Choroid plexus epithelial cell (primary cell): ENCODE measurements at regions not wholly inside any gene's neighbourhood (a gene's known extent, or its start where the extent isn't known, plus 50 kb on each side); places are given as distances from the start of the nearest gene placed in this dataset.

Experiments
- DNase-seq: peaks from one replicate; pipeline ENCODE4 v3.0.0-alpha.2; 2010; ENCODE audit warnings: low read depth
- H3K4me3 ChIP-seq: 2 replicates; pipeline ENCODE4 v1.5.1; 2011; ENCODE audit warnings: low read depth, mild to moderate bottlenecking, control low read depth, low read length, moderate library complexity
- TF ChIP-seq, protein P1 (sequence below): conservative IDR thresholded peaks from 2 replicates; pipeline ENCODE4 v1.5.1; 2011; ENCODE audit warnings: low read depth, mild to moderate bottlenecking, control low read depth, inconsistent platforms, low read length, moderate library complexity

DNA sequence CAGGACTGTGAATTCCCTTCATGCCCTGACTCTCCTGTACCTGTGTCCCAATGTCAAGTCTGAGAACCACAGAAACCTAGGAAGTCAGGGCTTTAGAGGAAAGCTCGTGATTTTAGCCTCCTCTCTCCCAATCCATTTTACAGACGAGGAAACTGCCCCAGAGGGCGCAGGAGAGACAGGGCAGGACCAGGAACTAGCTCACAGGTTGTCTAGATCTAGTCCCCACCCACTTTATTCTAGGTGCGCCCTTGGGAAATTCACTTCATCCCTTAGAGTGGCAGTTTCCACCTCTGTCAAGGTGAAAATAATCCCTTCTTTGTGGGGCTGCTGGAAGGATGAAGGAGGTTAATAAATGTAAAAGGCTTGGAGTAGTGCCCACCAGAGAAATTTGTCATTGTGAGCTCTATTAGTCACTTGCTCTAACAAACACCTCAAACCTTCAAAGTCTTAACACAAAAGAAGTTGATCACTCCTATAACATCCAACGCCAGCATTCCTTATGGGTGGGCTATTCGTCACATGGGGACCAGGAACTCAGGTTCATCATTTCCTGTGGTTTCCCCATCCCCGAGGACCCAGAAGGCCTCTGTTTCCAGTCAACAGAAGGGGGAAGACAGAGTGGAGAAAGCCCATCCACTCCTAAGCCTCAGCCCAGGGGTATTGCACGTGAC lies 282.3 kb downstream of the XXYLT1 start:
- H3K4me3 ChIP-seq: no peak overlapping the region
- no peak for DNase-seq
- TF ChIP-seq, protein P1, sequence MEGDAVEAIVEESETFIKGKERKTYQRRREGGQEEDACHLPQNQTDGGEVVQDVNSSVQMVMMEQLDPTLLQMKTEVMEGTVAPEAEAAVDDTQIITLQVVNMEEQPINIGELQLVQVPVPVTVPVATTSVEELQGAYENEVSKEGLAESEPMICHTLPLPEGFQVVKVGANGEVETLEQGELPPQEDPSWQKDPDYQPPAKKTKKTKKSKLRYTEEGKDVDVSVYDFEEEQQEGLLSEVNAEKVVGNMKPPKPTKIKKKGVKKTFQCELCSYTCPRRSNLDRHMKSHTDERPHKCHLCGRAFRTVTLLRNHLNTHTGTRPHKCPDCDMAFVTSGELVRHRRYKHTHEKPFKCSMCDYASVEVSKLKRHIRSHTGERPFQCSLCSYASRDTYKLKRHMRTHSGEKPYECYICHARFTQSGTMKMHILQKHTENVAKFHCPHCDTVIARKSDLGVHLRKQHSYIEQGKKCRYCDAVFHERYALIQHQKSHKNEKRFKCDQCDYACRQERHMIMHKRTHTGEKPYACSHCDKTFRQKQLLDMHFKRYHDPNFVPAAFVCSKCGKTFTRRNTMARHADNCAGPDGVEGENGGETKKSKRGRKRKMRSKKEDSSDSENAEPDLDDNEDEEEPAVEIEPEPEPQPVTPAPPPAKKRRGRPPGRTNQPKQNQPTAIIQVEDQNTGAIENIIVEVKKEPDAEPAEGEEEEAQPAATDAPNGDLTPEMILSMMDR: no peak

DNA sequence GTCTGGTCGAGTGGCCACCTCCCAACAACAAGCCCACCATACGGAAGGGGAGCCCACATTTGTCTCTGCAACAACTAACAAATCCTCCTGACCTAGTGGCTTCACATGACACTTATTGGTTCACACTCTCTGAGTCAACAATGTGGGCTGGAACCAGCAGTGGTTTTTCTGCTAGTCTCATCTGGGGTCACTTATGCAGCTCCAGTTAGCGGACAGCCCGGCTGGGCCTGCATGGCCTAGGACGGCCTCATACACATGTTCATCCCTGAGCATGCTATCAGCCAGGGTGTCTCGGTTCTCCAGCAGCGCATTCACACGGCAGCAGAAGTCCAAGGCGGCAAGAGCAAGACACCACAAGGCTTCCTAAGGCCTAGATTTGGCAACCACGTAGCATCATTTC lies 281.7 kb downstream of the XXYLT1 start:
- no peak for DNase-seq
- TF ChIP-seq, protein P1: no peak

DNA sequence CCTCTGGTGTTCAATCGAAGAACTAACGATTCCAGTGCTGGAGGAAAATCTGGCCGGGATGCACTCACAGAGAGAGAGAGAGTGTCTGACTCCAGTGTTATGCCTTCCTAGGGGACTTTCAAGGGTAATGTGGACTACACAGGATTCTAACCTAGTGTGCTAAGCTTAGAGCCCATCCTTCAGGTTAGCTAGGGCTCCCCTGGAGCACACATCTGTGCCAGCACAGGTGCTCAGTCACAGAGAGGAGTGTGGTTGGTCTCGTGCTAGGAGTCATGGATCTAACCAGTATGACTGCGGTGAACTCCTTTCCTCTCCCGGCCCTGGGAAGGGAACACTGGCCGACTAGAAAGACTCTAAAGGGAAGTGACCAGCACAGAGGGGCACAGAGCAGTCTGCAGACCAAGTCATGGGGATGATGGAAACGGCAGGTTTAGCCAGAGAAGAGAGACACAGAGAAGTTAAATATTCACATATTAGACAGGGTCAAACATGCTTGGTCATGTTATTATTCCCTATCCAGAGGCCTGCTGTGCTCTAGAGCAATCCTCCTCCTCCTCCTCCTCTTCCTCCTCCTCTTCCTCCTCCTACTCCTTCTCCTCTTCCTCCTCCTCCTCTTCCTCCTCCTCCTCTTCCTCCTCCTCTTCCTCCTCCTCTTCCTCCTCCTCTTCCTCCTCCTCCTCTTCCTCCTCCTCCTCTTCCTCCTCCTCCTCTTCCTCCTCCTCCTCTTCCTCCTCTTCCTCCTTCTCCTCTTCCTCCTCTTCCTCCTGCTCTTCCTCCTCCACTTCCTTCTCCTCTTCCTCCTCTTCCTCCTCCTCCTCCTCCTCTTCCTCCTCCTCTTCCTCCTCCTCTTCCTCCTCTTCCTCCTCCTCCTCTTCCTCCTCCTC lies 280.3 kb downstream of the XXYLT1 start:
- no peak for DNase-seq
- H3K4me3 ChIP-seq: no peak overlapping the region
- TF ChIP-seq, protein P1: no peak

More for the DNA sequence above, 281.7 kb downstream of the XXYLT1 start:
- no peak overlapping the region for H3K4me3 ChIP-seq

DNA sequence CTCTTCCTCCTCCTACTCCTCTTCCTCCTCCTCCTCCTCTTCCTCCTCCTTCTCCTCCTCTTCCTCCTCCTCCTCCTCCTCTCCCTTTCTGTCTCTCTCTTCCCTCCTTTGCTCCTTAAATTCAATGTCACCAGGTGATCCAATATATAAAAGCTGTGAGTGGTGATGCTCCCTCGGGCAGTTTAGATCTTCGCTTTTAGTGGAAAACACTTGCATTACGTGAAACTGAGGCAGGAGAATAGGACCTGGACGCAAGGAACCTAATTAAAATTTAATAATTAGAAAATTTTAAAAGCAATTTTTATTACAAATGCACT lies 279.7 kb downstream of the XXYLT1 start:
- H3K4me3 ChIP-seq: no peak overlapping the region
- TF ChIP-seq, protein P1: no peak
- DNase-seq: no peak

DNA sequence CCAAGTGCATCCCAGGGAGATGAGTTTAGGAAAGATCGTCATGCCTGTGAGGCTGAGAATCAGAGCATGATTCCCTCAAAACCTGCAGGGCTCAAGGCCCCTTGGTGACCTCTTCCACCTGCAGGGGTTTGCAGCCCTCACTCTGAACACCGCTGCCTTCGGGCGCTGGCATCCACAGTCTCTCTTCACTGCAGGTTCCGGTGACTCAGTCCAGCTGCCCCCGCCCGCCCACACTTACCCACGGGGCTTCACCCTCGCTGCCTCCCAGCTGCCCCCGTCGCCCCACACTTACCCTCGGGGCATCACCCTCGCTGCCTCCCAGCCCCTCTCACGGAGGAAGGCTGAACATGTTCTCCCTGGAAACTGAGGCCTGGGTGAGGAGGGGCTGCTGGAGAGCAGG lies 277.1 kb downstream of the XXYLT1 start:
- DNase-seq: no peak
- H3K4me3 ChIP-seq: no peak overlapping the region
- TF ChIP-seq, protein P1: no peak

DNA sequence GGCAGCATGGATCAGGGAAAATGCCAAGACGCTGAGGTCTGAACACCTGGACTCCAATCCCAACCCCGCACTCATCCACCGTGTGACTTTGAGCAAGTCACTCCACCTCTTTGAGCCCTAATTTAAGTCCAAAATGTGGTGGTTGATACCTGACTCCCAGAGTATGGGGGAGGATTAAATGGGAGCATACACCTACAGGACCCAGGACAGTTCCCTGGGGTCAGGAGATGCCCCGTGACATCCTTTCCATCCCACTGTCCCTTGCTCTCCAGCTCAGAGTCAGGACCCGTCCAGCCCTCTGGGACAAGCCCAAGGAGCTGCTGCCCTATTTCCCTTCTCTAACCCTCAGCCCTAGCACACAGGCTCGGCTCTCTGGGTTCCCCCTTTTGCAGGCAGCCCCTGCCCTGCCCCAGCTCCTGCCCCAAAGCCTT lies 276.4 kb downstream of the XXYLT1 start:
- no peak overlapping the region for H3K4me3 ChIP-seq
- DNase-seq: no peak
- TF ChIP-seq, protein P1: no peak
